ENCODE measurements at regions not wholly inside any gene's neighbourhood (a gene's known extent, or its start where the extent isn't known, plus 50 kb on each side); places are given as distances from the start of the nearest gene placed in this dataset.

DNA sequence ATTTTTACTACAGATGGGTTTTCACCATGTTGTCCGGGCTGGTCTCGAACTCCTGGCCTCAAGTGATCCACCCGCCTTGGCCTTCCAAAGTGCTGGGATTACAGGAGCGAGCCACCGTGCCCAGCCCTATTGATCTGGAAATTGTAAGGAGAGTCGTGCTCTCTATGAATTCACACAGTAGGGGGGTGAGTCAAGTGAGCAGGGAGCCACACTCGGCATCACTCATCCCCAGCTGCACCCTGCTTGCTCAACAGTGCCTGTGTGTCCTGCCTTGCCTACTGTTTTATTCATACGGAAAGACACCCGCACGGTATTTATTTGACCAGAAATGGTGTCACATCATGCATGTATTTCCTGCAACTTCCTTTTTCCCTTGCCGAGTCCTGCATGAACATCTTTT is 157.2 kb upstream of the FOXF1 start:
- Histone ChIP-seq H3K36me3 (ENCODE audit: insufficient read depth, low read length) (no peaks in the 10 kb centered on the region), H3K27me3 (ENCODE audit: insufficient read depth, low read length) (peaks cover 40% of the 10 kb centered on the region), H3K4me1 (ENCODE audit: insufficient read depth, low read length) (no peaks in the 10 kb centered on the region), H3K27ac (ENCODE audit: low read depth, low read length) (no peak overlapping the region), H3K4me2 (ENCODE audit: insufficient read depth, low read length) (no peak overlapping the region), H2AFZ (ENCODE audit: low read length) (no peak overlapping the region), H4K20me1 (ENCODE audit: insufficient read depth, low read length) (no peaks in the 10 kb centered on the region), H3K9me3 (ENCODE audit: low read depth, low read length) (peaks cover 6% of the 10 kb centered on the region), H3K4me3 (ENCODE audit: insufficient read depth, low read length) (no peak overlapping the region), H3K79me2 (ENCODE audit: insufficient read depth, low read length) (no peaks in the 10 kb centered on the region)
- TF ChIP-seq, protein P1, sequence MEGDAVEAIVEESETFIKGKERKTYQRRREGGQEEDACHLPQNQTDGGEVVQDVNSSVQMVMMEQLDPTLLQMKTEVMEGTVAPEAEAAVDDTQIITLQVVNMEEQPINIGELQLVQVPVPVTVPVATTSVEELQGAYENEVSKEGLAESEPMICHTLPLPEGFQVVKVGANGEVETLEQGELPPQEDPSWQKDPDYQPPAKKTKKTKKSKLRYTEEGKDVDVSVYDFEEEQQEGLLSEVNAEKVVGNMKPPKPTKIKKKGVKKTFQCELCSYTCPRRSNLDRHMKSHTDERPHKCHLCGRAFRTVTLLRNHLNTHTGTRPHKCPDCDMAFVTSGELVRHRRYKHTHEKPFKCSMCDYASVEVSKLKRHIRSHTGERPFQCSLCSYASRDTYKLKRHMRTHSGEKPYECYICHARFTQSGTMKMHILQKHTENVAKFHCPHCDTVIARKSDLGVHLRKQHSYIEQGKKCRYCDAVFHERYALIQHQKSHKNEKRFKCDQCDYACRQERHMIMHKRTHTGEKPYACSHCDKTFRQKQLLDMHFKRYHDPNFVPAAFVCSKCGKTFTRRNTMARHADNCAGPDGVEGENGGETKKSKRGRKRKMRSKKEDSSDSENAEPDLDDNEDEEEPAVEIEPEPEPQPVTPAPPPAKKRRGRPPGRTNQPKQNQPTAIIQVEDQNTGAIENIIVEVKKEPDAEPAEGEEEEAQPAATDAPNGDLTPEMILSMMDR (IDR thresholded peaks at IDR 0.05; ENCODE audit: extremely low read depth, low read depth, low read length): no peak
- no peak for DNase-seq (ENCODE audit: insufficient read length, low spot score, missing footprints)

DNA sequence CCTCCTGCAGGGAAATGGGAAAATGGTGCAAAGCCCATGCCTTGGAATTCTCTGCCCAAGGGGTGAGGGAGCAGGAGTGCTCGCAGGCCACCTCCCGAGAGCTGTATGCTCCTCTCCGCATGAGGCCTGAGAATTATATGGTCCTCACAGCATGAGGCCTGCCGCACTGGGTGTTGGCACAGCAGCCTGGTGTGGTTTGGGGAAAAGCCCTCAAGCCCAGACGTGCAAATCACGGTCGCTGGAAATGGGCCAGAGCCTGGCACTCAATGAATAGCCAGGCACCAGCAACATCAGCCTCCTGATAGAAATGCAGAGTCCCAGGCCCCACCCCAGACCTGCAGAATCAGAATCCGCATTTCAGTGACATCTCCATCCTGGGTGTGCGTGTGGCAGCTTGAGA is 156.4 kb upstream of the FOXF1 start:
- Histone ChIP-seq H3K79me2 (ENCODE audit: insufficient read depth, low read length) (no peaks in the 10 kb centered on the region), H2AFZ (ENCODE audit: low read length) (no peak overlapping the region), H3K4me1 (ENCODE audit: insufficient read depth, low read length) (no peaks in the 10 kb centered on the region), H4K20me1 (ENCODE audit: insufficient read depth, low read length) (no peaks in the 10 kb centered on the region), H3K36me3 (ENCODE audit: insufficient read depth, low read length) (no peaks in the 10 kb centered on the region), H3K27ac (ENCODE audit: low read depth, low read length) (no peak overlapping the region), H3K27me3 (ENCODE audit: insufficient read depth, low read length) (peaks cover 47% of the 10 kb centered on the region), H3K9me3 (ENCODE audit: low read depth, low read length) (peaks cover 6% of the 10 kb centered on the region), H3K4me3 (ENCODE audit: insufficient read depth, low read length) (no peak overlapping the region), H3K4me2 (ENCODE audit: insufficient read depth, low read length) (no peak overlapping the region)
- TF ChIP-seq, protein P1 (IDR thresholded peaks at IDR 0.05; ENCODE audit: extremely low read depth, low read depth, low read length): no peak
- DNase-seq (ENCODE audit: insufficient read length, low spot score, missing footprints): no peak

DNA sequence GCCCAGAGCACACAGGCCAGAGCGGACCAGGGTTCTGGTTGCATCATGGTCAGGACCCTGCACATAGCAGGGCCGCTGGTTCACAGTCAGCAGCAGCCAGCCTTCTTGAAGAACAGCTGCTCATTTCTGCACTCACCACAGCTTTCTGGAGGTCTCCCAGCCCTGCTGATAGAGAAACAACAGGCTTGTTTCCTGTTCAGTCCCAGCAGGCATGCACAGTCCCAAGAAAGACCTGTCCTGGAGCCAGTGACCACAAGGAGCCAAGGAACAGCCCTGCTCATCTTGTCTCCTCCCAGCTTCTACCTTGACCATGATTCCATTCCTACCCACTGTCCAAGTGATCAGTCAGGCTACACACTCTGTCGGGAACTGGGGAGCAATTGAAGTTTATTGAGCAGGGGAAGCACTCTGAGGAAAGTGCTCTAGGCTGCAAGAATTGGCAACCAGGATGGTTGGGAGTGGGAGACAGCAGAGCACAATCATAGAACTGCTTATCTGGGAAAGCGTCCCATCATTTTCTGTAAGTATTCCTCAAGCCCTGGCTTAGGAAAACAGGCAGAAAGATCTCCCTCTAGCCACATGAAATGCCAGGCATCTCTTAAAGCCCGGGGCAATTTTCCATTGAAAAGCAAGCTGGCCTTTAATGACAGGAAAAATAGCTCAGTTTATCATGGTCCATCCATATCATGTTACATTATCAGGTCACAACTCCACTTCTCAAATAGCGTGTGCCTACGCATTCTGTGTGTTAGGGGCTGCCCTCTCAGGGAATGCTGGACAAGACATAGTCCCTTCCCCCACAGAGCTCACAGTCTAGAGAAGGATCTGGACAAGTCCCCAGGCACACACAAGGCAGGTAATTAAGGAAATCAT is 155.4 kb upstream of the FOXF1 start:
- Histone ChIP-seq H3K4me2 (ENCODE audit: insufficient read depth, low read length) (no peak overlapping the region), H3K27me3 (ENCODE audit: insufficient read depth, low read length) (peaks cover 49% of the 10 kb centered on the region), H3K79me2 (ENCODE audit: insufficient read depth, low read length) (no peaks in the 10 kb centered on the region), H3K4me3 (ENCODE audit: insufficient read depth, low read length) (no peak overlapping the region), H2AFZ (ENCODE audit: low read length) (no peak overlapping the region), H3K36me3 (ENCODE audit: insufficient read depth, low read length) (no peaks in the 10 kb centered on the region), H3K9me3 (ENCODE audit: low read depth, low read length) (peaks cover 6% of the 10 kb centered on the region), H4K20me1 (ENCODE audit: insufficient read depth, low read length) (no peaks in the 10 kb centered on the region), H3K4me1 (ENCODE audit: insufficient read depth, low read length) (no peaks in the 10 kb centered on the region), H3K27ac (ENCODE audit: low read depth, low read length) (no peak overlapping the region)
- DNase-seq (ENCODE audit: insufficient read length, low spot score, missing footprints): no peak
- TF ChIP-seq, protein P1 (IDR thresholded peaks at IDR 0.05; ENCODE audit: extremely low read depth, low read depth, low read length): no peak

DNA sequence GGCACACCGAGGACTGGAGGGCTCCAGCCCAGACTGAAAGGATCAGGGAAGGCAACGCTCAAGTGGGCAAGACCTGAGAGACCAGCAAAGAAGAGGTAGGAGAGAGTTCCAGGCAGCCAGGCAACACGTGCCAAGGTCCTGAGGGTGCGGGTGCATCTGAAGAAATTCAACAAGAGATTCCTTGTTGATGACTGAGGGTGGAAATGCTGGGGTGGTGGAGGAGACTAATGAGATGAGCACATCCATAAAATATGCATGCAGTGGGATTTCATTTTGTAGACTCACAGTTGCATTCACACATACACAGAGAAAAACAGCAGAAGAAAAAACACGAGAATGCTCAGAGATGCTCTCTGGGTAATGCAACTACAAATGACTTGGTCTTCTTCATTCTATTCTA is 154.8 kb upstream of the FOXF1 start:
- Histone ChIP-seq H3K27me3 (ENCODE audit: insufficient read depth, low read length) (peaks cover 42% of the 10 kb centered on the region), H3K79me2 (ENCODE audit: insufficient read depth, low read length) (no peaks in the 10 kb centered on the region), H3K4me2 (ENCODE audit: insufficient read depth, low read length) (no peak overlapping the region), H4K20me1 (ENCODE audit: insufficient read depth, low read length) (no peaks in the 10 kb centered on the region), H3K36me3 (ENCODE audit: insufficient read depth, low read length) (no peaks in the 10 kb centered on the region), H3K9me3 (ENCODE audit: low read depth, low read length) (peaks cover 6% of the 10 kb centered on the region), H3K4me3 (ENCODE audit: insufficient read depth, low read length) (no peak overlapping the region), H2AFZ (ENCODE audit: low read length) (no peak overlapping the region), H3K27ac (ENCODE audit: low read depth, low read length) (no peak overlapping the region), H3K4me1 (ENCODE audit: insufficient read depth, low read length) (no peaks in the 10 kb centered on the region)
- DNase-seq (ENCODE audit: insufficient read length, low spot score, missing footprints): no peak
- TF ChIP-seq, protein P1 (IDR thresholded peaks at IDR 0.05; ENCODE audit: extremely low read depth, low read depth, low read length): no peak
